ENCODE measurements at regions not wholly inside any gene's neighbourhood (a gene's known extent, or its start where the extent isn't known, plus 50 kb on each side); places are given as distances from the start of the nearest gene placed in this dataset.
"Not testable (repeated sequence)": the region's sequence is repeated elsewhere in the genome, so short reads cannot be mapped to it uniquely, and the experiment has no call there.

GRCh38 chr18:30451981-30452380, 590.6 kb downstream of the DSC3 start:
- H3K9me3 ChIP-seq (ENCODE audit: control insufficient read depth in 1 of 2, low read length in 2 of 2), result no peaks in the 10 kb centered on the region
- H3K27me3 ChIP-seq (ENCODE audit: low read depth, low read length), result no peaks in the 10 kb centered on the region
- H3K27ac ChIP-seq (ENCODE audit: low read length), result no peak overlapping the region
- no peaks in the 10 kb centered on the region for H3K36me3 ChIP-seq (ENCODE audit: control insufficient read depth in 1 of 2, insufficient read depth in 2 of 2, low read length in 2 of 2)
- H3K4me3 ChIP-seq (ENCODE audit: low read depth in 1 of 2, low read length in 2 of 2), result no peak overlapping the region
- no peaks in the 10 kb centered on the region for H3K4me1 ChIP-seq (ENCODE audit: control insufficient read depth in 1 of 2, insufficient read depth in 2 of 2, low read length in 2 of 2)

GRCh38 chr18:30450927-30451326, 591.6 kb downstream of the DSC3 start:
- Histone ChIP-seq H3K4me1 (ENCODE audit: control insufficient read depth in 1 of 2, insufficient read depth in 2 of 2, low read length in 2 of 2) (no peaks in the 10 kb centered on the region), H3K4me3 (ENCODE audit: low read depth in 1 of 2, low read length in 2 of 2) (no peak overlapping the region)

GRCh38 chr18:30446605-30447004, 595.9 kb downstream of the DSC3 start:
- Histone ChIP-seq H3K27me3 (ENCODE audit: low read depth, low read length) (no peaks in the 10 kb centered on the region), H3K4me3 (ENCODE audit: low read depth in 1 of 2, low read length in 2 of 2) (no peak overlapping the region), H3K9me3 (ENCODE audit: control insufficient read depth in 1 of 2, low read length in 2 of 2) (no peaks in the 10 kb centered on the region), H3K27ac (ENCODE audit: low read length) (no peak overlapping the region), H3K36me3 (ENCODE audit: control insufficient read depth in 1 of 2, insufficient read depth in 2 of 2, low read length in 2 of 2) (no peaks in the 10 kb centered on the region), H3K4me1 (ENCODE audit: control insufficient read depth in 1 of 2, insufficient read depth in 2 of 2, low read length in 2 of 2) (no peaks in the 10 kb centered on the region)

More at GRCh38 chr18:30450927-30451326, 591.6 kb downstream of the DSC3 start:
- Histone ChIP-seq H3K27me3 (ENCODE audit: low read depth, low read length) (no peaks in the 10 kb centered on the region), H3K9me3 (ENCODE audit: control insufficient read depth in 1 of 2, low read length in 2 of 2) (no peaks in the 10 kb centered on the region), H3K36me3 (ENCODE audit: control insufficient read depth in 1 of 2, insufficient read depth in 2 of 2, low read length in 2 of 2) (no peaks in the 10 kb centered on the region), H3K27ac (ENCODE audit: low read length) (no peak overlapping the region)

GRCh38 chr18:30444544-30444943, 598.0 kb downstream of the DSC3 start:
- Histone ChIP-seq H3K9me3 (ENCODE audit: control insufficient read depth in 1 of 2, low read length in 2 of 2) (no peaks in the 10 kb centered on the region), H3K4me3 (ENCODE audit: low read depth in 1 of 2, low read length in 2 of 2) (no peak overlapping the region)

GRCh38 chr18:30440351-30440750, 602.2 kb downstream of the DSC3 start:
- no peak overlapping the region for H3K4me3 ChIP-seq (ENCODE audit: low read depth in 1 of 2, low read length in 2 of 2)
- no peaks in the 10 kb centered on the region for H3K27me3 ChIP-seq (ENCODE audit: low read depth, low read length)
- H3K4me1 ChIP-seq (ENCODE audit: control insufficient read depth in 1 of 2, insufficient read depth in 2 of 2, low read length in 2 of 2), result no peaks in the 10 kb centered on the region
- H3K9me3 ChIP-seq (ENCODE audit: control insufficient read depth in 1 of 2, low read length in 2 of 2), result no peaks in the 10 kb centered on the region
- no peaks in the 10 kb centered on the region for H3K36me3 ChIP-seq (ENCODE audit: control insufficient read depth in 1 of 2, insufficient read depth in 2 of 2, low read length in 2 of 2)
- H3K27ac ChIP-seq (ENCODE audit: low read length), result no peak overlapping the region

More at GRCh38 chr18:30444544-30444943, 598.0 kb downstream of the DSC3 start:
- Histone ChIP-seq H3K27ac (ENCODE audit: low read length) (no peak overlapping the region), H3K36me3 (ENCODE audit: control insufficient read depth in 1 of 2, insufficient read depth in 2 of 2, low read length in 2 of 2) (no peaks in the 10 kb centered on the region), H3K27me3 (ENCODE audit: low read depth, low read length) (no peaks in the 10 kb centered on the region), H3K4me1 (ENCODE audit: control insufficient read depth in 1 of 2, insufficient read depth in 2 of 2, low read length in 2 of 2) (no peaks in the 10 kb centered on the region)

GRCh38 chr18:30439174-30439573, 603.4 kb downstream of the DSC3 start:
- no peak overlapping the region for H3K4me3 ChIP-seq (ENCODE audit: low read depth in 1 of 2, low read length in 2 of 2)
- H3K4me1 ChIP-seq (ENCODE audit: control insufficient read depth in 1 of 2, insufficient read depth in 2 of 2, low read length in 2 of 2), result no peaks in the 10 kb centered on the region
- no peak overlapping the region for H3K27ac ChIP-seq (ENCODE audit: low read length)
- no peaks in the 10 kb centered on the region for H3K27me3 ChIP-seq (ENCODE audit: low read depth, low read length)
- H3K9me3 ChIP-seq (ENCODE audit: control insufficient read depth in 1 of 2, low read length in 2 of 2), result no peaks in the 10 kb centered on the region
- H3K36me3 ChIP-seq (ENCODE audit: control insufficient read depth in 1 of 2, insufficient read depth in 2 of 2, low read length in 2 of 2), result no peaks in the 10 kb centered on the region

GRCh38 chr18:30432349-30432748, 610.2 kb downstream of the DSC3 start:
- no peak overlapping the region for H3K27ac ChIP-seq (ENCODE audit: low read length)
- H3K27me3 ChIP-seq (ENCODE audit: low read depth, low read length), result no peaks in the 10 kb centered on the region
- H3K36me3 ChIP-seq (ENCODE audit: control insufficient read depth in 1 of 2, insufficient read depth in 2 of 2, low read length in 2 of 2), result no peaks in the 10 kb centered on the region
- no peak overlapping the region for H3K4me3 ChIP-seq (ENCODE audit: low read depth in 1 of 2, low read length in 2 of 2)
- no peaks in the 10 kb centered on the region for H3K9me3 ChIP-seq (ENCODE audit: control insufficient read depth in 1 of 2, low read length in 2 of 2)
- no peaks in the 10 kb centered on the region for H3K4me1 ChIP-seq (ENCODE audit: control insufficient read depth in 1 of 2, insufficient read depth in 2 of 2, low read length in 2 of 2)

GRCh38 chr18:30419399-30419798, 623.1 kb downstream of the DSC3 start:
- not testable (repeated sequence) for H3K4me3 ChIP-seq (ENCODE audit: low read depth in 1 of 2, low read length in 2 of 2); H3K4me1 ChIP-seq (ENCODE audit: control insufficient read depth in 1 of 2, insufficient read depth in 2 of 2, low read length in 2 of 2)

GRCh38 chr18:30415903-30416302, 626.6 kb downstream of the DSC3 start:
- no peaks in the 10 kb centered on the region for H3K27me3 ChIP-seq (ENCODE audit: low read depth, low read length)
- no peak overlapping the region for H3K27ac ChIP-seq (ENCODE audit: low read length)
- H3K4me1 ChIP-seq (ENCODE audit: control insufficient read depth in 1 of 2, insufficient read depth in 2 of 2, low read length in 2 of 2), result no peaks in the 10 kb centered on the region
- no peaks in the 10 kb centered on the region for H3K36me3 ChIP-seq (ENCODE audit: control insufficient read depth in 1 of 2, insufficient read depth in 2 of 2, low read length in 2 of 2)
- H3K4me3 ChIP-seq (ENCODE audit: low read depth in 1 of 2, low read length in 2 of 2), result no peak overlapping the region
- peaks cover 0 to 4% of the 10 kb centered on the region in 2 donors for H3K9me3 ChIP-seq (ENCODE audit: control insufficient read depth in 1 of 2, low read length in 2 of 2)

More at GRCh38 chr18:30419399-30419798, 623.1 kb downstream of the DSC3 start:
- H3K27ac ChIP-seq (ENCODE audit: low read length); H3K27me3 ChIP-seq (ENCODE audit: low read depth, low read length); H3K36me3 ChIP-seq (ENCODE audit: control insufficient read depth in 1 of 2, insufficient read depth in 2 of 2, low read length in 2 of 2); H3K9me3 ChIP-seq (ENCODE audit: control insufficient read depth in 1 of 2, low read length in 2 of 2): not testable (repeated sequence)

GRCh38 chr18:30409120-30409519, 633.4 kb downstream of the DSC3 start:
- no peaks in the 10 kb centered on the region for H3K4me1 ChIP-seq (ENCODE audit: control insufficient read depth in 1 of 2, insufficient read depth in 2 of 2, low read length in 2 of 2)
- no peak overlapping the region for H3K4me3 ChIP-seq (ENCODE audit: low read depth in 1 of 2, low read length in 2 of 2)
- no peak overlapping the region for H3K27ac ChIP-seq (ENCODE audit: low read length)
- no peaks in the 10 kb centered on the region for H3K9me3 ChIP-seq (ENCODE audit: control insufficient read depth in 1 of 2, low read length in 2 of 2)
- H3K27me3 ChIP-seq (ENCODE audit: low read depth, low read length), result no peaks in the 10 kb centered on the region
- no peaks in the 10 kb centered on the region for H3K36me3 ChIP-seq (ENCODE audit: control insufficient read depth in 1 of 2, insufficient read depth in 2 of 2, low read length in 2 of 2)

GRCh38 chr18:30406728-30407127, 635.8 kb downstream of the DSC3 start:
- H3K4me3 ChIP-seq (ENCODE audit: low read depth in 1 of 2, low read length in 2 of 2), result no peak overlapping the region
- H3K27ac ChIP-seq (ENCODE audit: low read length), result no peak overlapping the region
- H3K4me1 ChIP-seq (ENCODE audit: control insufficient read depth in 1 of 2, insufficient read depth in 2 of 2, low read length in 2 of 2), result no peaks in the 10 kb centered on the region
- H3K36me3 ChIP-seq (ENCODE audit: control insufficient read depth in 1 of 2, insufficient read depth in 2 of 2, low read length in 2 of 2), result no peaks in the 10 kb centered on the region
- no peaks in the 10 kb centered on the region for H3K9me3 ChIP-seq (ENCODE audit: control insufficient read depth in 1 of 2, low read length in 2 of 2)
- H3K27me3 ChIP-seq (ENCODE audit: low read depth, low read length), result no peaks in the 10 kb centered on the region

- Histone ChIP-seq H3K27ac (ENCODE audit: low read length) (no peak overlapping the region), H3K27me3 (ENCODE audit: low read depth, low read length) (no peaks in the 10 kb centered on the region), H3K4me3 (ENCODE audit: low read depth in 1 of 2, low read length in 2 of 2) (no peak overlapping the region), H3K36me3 (ENCODE audit: control insufficient read depth in 1 of 2, insufficient read depth in 2 of 2, low read length in 2 of 2) (no peaks in the 10 kb centered on the region), H3K4me1 (ENCODE audit: control insufficient read depth in 1 of 2, insufficient read depth in 2 of 2, low read length in 2 of 2) (no peaks in the 10 kb centered on the region), H3K9me3 (ENCODE audit: control insufficient read depth in 1 of 2, low read length in 2 of 2) (no peaks in the 10 kb centered on the region)
Measured at GRCh38 chr18:30405038-30405437, 637.5 kb downstream of the DSC3 start.

All from muscle layer of duodenum (tissue), 2 donors.